Stimulated activated CD4-positive, alpha-beta T cell treated with anti-CD3 and anti-CD28 coated beads, Interleukin-4, amount 100 ng/mL, for 4 hours (primary cell): ENCODE measurements at regions not wholly inside any gene's neighbourhood (a gene's known extent, or its start where the extent isn't known, plus 50 kb on each side); places are given as distances from the start of the nearest gene placed in this dataset.
"Not testable (repeated sequence)": the region's sequence is repeated elsewhere in the genome, so short reads cannot be mapped to it uniquely, and the experiment has no call there.

Experiments used
- DNase-seq, 2 experiments: peaks; one replicate each; pipeline ENCODE4 v3.0.0-alpha.2; 2020

DNA sequence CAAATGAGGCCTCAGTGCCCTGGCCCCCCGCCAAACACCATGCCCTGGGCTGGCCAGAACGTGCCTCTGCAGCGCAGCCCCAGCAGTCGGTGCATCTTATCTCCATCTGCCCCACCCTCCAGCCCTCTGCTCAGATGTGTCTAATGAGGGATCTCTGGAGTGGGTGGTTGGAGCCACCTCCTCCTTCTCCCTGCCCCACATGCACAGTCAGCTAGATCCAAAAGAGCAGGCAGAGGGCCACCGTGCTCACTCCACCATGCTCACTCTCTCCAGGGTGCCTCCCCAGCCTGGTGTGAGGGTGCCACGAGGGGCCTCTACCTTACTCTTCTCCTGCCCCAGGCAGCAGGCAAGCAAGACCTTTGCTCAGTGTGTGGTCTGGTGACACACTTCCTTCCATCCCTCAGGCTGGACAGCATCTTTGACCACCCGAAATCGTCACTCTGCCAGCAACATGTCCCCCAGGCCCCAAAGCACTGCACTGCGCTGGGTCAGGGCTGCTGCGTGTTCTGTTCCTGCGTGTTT lies 266.1 kb upstream of the HDAC4 start:
- DNase-seq: no peak

DNA sequence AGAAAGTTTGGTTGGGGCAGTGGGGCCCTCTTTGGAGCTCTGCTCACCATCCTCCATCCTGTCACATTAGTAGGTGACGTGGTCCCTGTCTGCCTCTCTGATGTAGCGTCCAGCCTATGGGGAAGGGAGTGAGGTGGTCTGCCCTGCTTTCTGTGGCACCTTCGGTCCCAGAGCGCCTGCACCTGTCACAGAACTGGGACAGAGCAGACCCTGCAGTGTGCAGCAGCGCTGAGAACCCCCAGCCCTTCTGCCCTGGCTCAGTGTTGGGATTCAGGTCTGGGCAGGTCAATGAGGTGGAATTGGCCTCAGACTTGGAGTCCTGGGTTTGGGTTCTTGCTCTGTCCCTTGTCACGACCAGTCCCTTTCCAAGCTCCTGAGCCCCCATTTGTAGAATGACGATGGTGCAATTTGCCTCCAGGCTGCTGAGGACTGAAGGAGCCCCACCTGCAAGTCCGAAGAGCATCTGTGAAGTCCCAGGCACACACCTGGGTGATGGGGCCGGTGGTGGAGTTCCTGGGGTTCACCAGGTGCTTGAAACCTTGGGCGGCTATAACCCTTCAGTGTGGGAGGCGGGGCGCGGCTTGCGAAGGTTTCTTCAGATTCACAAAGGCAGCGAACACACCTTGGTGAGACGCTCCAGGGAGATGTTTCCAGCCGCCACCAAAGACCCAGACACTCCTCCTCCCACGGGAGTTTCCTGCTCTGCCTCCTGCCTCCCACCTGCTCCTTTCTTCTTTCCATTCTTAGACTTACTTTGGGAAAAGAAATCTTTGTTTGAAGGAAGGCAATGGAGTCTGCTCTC lies 265.4 kb upstream of the HDAC4 start:
- no peak for DNase-seq

DNA sequence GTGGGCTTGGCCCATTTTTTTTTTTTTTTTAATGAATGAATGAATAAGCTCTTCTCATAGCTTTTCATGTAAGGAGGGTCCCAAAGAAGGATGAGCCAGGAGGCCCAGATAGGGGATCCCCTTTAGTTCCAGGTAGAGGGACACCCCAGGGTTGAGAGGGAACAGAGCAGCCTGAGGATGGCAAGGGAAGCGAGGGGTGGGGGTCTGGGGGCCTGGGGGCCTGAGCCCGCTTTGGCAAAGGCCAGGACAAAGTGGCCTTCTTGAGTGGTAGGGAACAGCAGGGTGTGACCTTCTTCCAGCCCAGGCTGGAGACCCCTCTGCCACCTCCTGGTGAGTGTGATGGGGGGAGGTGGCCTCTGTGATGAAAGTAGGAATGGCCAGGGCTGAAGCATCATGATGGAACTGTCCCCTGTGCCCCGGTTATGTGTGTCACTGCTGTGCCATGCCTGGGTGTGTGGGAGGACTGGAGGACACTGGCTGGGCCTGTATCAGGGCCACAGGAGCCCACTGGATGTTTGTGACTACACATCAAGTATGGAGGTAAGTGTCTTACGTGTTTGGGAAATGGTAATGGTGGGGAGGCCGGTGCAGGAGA lies 263.5 kb upstream of the HDAC4 start:
- no peak for DNase-seq

DNA sequence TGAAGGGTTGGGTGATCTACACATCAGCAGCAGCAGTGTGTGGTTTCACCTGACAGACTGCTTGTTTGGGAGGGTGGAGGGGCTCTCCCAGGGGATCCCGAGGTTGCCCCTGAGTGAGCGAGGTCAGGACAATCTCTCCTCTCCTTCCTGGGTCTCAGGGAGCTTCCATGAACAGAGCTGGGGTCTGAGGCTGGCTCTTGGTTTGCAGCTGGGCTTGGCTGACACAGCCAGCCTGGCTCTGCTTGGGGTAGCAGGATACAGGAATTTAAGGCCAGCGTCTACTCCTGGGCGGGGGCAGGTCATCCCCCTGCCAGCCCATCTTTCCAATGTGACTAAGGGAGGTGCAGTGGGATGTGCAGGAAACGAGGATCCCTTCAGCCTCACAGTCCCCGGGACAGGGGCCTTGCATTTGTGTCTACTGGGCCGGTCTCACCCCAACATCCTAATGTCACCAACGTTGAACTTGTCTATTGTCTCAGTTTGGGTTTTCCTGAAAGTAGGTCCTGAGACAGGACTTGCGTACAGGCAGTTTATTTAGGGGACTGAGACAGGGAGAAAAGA lies 262.6 kb upstream of the HDAC4 start:
- no peak for DNase-seq

DNA sequence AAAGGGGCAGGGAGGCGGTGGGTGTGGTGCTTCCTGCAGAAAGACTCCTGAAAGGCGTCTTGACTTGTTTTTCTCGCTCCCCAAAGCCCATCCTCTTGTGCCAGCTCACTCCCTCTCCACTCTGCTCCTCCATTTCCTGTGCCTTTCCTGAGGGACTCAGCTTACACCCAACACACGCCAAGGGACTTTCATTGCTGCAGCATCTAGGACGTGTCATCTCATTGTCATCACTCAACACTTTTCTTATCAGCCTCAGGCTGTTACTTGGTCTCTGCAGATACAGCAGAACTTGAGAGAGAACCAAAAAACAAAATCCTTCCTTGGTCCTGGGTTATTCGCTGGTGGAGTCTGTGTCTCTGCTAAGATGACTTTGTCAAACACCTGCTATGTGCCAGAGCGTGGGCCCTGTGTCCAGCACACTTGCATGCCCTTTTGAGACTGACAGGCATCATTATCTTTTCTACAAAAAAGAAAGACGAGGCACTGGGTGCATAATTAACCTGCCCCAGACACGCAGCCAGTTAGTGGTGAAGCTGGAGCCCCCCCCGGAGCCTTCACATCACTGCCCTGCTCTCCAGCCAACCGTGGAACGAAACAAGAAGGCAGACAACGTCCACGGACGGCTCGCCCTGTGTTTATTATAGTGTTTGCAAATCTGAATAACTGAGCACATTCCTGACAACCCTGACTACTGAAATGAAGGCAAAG lies 261.7 kb upstream of the HDAC4 start:
- DNase-seq: no peak

DNA sequence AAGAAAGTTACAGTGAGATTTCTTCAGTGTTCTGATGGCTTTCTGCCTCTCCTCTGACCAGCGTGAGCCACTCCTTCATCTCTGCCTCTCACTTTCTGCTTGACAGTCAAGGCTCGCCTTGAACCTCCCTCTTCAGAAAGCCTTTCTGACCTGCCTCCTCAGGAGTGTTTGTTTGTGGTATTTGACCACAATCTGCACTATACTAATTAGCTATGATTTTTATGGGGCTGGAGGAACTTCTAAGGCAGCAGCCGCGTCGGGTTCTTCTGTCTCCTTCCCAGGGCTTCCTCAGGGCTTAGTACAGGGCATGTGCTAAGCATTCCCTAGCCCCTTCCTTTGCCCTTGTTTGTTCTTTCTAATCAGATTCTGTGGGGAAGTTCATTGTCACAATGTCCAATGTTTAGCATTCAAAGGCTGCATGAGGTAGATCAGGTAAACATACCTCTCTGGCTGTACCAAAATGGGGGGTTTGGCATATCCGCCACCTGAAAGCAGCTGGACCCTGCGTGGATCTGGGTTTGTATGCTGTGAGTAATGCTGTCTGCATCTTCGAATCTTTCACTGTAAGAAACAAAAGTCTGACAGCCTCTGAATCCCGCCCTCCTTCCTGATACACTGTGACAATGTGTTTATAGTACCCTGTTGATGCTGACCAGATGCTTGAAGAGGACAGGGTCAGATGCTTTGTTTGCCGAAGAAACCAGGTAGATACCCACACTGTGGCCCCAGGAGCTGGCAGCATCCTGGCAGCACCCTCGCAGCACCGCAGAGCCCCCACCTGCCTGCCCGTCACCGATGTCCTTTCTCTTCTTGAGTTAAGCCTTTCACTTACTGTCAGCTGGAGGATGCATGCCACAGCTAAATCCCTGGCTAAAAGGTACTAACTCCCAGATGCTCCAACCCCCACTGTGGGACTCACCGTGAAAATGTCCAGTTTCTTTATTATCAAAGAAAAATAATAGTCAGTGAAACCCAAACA lies 260.8 kb upstream of the HDAC4 start:
- no peak for DNase-seq

DNA sequence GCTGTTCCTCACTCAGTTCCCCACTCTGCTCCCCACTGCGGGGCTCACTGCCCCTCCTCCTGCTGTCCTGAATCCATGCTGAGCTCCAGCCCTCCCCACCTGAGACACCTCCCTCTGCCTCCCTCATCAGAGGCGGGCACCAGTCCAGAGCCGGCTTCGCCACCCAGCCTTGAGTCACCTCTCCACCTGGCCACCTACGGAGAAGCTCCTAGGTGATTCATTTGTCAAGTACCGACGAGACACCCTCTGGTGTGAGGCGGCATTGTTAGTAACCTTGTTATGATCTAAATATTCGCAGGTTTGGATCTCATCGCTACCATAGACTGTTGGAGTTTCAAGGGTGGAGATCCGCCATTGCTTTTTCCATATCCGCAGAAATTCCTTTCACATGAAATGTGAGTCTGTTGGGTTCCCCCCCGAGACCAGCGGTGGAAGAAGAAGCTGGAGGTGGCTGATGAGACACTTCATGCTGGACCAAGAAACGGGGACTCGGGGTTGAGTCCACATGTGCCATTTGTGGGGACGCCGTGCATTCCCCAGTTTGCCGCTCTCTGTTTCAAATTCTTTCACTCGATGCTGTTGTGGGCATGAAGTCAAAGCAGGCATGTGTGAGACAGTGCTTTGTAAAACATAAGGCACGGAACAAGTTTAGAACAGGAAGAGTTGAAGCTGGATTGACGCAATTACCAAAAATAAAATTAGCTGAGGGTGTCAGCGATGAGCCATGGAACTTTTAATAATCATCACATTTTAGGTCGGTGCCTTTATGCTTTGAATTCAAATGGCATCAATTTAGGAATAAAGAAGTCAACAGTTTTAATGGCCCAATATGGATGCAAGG lies 259.8 kb upstream of the HDAC4 start:
- DNase-seq: no peak

DNA sequence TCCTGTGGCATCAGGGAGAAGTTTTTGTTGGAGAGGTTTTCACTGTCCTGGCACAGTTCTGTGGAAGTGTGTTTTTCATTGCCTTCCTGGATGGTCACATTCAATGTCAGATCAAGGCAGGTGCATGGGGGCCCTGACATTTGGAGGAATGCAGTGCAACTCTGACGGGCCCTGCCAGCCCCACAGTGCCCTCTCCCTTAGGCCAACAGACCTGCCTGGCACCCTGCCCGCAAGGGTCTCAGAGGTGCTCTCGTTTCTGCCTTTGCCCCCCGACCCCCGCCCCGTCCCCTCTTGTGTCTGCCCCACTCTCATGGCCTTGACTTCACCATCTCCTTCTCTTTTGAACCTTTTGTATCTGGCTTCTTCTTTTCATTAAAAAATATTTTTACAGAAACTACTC lies 257.2 kb upstream of the HDAC4 start:
- no peak for DNase-seq

DNA sequence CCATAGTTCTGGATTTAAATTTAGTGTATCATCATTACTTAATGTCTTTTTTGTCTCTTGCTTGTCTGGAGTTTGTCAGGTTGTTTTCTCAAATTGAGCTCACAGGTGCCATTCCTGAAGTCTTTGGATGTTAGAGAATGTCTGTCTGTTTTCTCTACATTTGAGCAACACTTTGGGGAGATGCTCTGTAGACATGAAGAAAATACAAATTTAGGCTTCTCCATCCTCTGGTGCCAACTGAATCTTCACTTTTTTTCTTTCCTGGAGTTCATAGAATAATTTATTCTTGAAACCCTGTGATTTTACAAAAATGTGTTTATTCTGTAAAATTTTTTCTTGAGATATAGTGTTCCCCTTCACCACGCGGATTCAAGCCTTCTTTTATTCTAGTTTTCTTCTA lies 256.4 kb upstream of the HDAC4 start:
- no peak for DNase-seq

DNA sequence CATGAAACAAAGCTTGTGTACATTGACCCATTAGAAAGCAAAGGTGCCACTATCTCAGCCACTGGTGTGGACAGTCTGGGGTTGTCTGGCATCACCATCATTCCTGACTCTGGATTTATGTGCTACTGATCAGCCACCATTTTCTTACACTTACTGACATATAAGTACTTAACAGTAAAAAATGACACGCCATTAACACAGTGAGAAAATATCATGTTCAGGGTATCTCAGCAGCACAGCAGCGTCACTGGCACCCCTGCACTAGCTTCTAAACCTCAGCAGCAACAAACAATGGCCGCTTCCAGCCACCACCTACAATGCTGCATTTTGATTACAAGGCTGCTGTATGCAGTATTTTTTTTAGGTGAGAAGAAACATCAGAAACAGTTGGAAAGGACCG lies 253.4 kb upstream of the HDAC4 start:
- no peak for DNase-seq

DNA sequence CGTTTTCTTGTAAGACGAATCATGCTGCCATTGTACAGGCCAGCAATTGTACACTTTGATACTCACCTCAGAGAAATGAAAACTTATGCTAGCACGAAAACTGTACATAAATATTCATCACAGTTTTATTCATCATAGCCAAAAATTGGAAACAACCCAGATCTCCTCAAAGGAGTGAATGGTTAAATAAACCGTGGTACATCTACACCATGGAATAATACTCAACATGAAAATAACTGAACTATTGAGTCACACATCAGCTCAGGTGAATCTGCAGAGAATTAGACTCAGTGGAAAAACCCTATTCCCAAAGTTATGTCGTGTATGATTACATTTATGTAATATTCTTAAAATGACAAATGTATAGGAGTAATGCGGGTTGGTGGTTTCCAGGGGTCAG lies 251.0 kb upstream of the HDAC4 start:
- DNase-seq: no peak

DNA sequence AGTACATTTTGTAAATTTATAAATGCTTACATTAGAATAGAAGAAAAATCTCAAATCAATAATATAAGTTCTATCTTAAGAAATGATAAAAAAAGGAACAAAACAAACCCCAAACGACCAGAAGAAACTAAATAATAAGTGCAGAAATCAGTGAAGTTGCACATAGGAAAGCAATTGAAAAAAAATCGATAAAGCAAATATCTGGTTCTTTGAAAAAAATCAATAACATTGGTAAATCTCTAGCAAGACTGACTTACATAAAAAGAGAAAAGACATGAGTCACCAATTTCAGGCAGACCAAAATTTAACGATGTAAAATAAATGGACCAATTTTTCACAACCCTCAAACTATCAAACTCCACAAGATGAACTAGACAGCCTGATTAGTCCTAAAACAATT lies 249.9 kb upstream of the HDAC4 start:
- DNase-seq: no peak

DNA sequence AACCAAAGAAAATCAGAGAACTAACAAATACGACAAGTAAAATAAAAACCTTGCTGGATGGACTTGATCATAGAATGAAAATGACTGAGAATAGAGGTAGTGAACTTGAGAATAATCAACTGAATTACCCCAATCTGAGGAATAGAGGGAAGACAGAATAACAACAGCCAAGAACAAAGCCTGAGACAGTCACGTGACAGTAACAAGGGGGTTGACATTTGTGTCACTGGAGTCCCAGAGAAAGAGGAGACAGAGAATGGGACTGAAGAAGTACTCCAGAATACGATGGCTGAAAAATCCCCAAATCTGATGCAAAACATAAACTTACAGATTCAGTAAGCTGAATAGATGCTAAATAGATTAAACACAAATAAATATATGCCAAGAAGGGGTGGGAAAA lies 248.5 kb upstream of the HDAC4 start:
- DNase-seq: no peak

DNA sequence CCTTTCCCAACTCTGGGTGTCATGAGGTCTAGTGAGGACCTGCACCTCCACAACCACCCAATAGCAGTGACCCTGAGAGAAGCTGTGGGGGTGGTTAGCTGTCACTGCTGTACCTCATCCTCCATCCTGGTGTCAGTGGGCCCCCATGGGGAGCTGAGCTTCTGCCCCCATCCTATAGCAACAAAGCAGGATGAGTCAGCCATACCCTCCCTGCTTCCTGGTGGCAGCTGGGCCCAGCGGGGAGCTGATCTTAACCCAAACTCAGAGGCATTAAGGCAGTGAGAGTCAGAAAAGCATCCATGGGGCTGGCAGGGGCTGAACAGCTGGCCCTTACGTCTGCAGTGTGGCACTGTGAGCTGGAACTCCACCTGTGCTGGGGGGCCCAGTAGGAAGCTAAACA lies 247.8 kb upstream of the HDAC4 start:
- no peak for DNase-seq

DNA sequence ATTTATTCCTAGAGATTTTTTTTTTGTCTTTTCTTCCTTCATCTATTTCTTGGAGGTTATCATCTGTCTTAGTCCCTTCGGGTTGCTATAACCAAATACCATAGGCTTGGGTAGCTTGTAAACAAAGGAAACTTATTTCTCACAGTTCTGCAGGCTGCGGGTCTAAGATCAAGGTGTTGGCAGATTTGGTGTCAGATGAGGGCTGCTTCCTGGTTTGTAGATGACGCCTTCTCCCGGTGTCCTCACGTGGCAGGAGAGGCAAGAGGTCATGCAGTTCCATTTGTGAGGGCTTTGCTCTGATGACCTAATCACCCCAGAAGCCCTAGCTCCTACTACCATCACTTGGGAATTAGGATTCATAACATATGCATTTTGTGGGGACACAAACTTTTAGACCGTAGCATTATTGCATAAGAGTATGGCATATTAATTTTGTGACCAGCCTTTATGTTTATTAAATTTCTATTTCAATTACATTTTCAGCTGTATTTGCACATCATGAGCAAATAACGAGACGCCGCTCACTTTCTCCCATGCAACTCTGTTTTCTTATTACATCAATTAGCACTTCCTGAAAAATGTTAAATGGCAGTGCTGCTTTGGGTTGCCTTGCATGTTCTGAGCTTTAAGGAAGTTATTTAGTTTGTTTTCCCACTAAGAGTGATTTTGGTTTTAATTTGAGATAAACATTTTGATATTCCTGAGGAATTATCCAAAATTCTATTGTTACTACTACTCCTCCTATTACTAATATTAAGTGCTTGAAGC lies 246.4 kb upstream of the HDAC4 start:
- no peak for DNase-seq

DNA sequence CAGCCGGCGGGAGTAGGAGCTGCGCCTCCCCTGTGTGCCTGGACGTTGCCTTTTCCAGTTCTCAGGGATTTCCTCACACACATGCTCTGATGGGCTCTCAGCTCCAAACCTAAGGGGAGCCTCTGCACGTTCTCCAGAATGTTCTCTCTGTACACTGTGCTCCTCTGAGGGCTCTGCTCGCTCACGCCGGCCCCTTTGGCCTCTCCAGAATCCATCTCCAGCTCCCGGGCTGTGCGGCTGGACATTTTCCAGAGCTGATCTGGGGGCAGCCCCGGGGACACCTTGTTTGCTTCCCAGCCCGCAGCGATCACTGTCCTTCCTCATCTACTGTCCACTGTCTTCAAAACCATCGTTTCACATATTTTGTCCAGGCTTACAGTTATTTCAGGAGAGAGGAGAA lies 245.4 kb upstream of the HDAC4 start:
- DNase-seq: no peak

DNA sequence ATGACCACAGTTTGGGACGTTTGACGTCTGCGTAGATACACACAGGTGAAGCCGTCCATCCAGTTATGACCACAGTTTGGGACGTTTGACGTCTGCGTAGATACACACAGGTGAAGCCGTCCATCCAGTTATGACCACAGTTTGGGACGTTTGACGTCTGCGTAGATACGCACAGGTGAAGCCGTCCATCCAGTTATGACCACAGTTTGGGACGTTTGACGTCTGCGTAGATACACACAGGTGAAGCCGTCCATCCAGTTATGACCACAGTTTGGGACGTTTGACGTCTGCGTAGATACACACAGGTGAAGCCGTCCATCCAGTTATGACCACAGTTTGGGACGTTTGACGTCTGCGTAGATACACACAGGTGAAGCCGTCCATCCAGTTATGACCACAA lies 243.8 kb upstream of the HDAC4 start:
- DNase-seq: not testable (repeated sequence)

DNA sequence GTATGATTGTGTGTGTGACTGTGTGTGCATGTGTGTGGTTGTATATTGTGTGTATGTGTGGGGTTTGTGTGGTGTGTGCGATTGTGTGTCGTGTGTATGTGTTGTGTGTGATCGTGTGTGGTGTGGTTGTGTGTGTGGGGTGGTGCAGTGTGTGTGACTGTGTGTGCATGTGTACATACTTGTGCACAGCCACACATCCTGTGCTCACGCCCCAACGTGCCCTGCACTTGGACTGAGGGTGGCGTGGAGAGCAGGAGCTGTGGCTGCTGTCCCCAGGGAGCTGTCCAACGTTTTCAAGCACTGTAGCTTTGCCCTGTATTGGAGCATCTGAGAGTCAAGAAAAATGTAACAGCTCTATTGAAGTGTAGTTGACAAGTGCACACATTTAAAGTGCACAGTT lies 243.2 kb upstream of the HDAC4 start:
- no peak for DNase-seq

DNA sequence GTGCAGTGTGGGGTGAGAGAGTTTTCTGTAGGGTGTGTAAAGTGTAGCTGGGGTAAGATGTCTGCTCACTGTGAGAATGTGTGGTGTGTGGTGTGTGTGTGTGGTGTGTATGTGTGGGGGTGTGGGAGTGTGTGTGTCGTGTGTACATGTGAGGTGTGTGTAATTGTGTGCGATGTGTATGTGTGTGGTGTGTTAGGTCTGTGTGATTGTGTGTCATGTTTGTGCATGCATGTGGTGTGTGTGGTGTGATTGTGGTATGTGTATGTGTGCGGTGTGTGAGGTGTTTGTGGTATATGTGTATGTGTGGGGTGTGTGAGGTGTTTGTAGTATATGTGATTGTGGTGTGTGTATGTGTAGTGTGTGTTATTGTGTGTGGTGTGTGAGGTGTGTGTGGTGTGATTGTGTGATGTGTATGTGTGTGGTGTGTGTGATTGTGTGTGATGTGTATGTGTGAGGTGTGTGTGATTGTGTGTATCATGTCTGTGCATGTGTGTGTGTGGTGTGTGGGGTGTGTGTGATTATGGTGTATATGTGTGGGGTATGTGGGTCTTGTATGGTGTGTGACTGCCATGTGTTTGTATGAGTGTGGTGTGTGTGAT lies 241.7 kb upstream of the HDAC4 start:
- DNase-seq: no peak

DNA sequence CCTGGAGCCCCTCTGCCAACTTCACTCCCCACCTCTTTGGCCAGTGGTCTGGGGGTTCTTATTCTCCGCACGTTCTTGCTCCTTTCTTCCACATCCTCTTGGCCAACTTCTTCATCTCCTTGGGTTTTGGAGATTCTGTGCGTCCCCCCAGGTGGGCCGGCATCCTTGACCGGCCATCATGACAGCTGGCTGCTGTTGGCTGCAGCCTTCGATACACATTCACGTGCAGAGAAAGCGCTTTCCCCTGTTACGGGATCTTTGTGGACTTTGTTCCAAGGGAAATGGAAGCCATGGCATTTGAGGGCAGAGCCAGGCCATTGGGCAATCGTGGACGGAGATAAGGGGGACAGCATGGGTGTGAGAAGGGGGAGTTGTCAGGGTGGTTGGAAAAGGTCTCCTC lies 241.1 kb upstream of the HDAC4 start:
- not testable (repeated sequence) for DNase-seq
